Vagina (tissue), 2 donors: ENCODE measurements at regions not wholly inside any gene's neighbourhood (a gene's known extent, or its start where the extent isn't known, plus 50 kb on each side); places are given as distances from the start of the nearest gene placed in this dataset.

Source experiments
- DNase-seq, 2 donors: peaks; one replicate each; pipeline ENCODE4 v3.0.0-alpha.2; 2017; ENCODE audit errors: extremely low spot score in 2 of 2
- H3K27ac ChIP-seq: fragments of 200-600 bp; sonication (generic); one replicate; pipeline ENCODE4 v1.5.1; 2019
- H3K27me3 ChIP-seq: fragments of 200-600 bp; sonication (generic); one replicate; pipeline ENCODE4 v1.5.1; 2019
- H3K36me3 ChIP-seq, 2 donors: fragments of 200-600 bp; sonication (generic); one replicate each; pipeline ENCODE4 v1.5.1; 2017 to 2019
- H3K4me1 ChIP-seq: fragments of 200-600 bp; sonication (generic); one replicate; pipeline ENCODE4 v1.5.1; 2019
- H3K4me3 ChIP-seq, 2 donors: fragments of 200-600 bp; sonication (generic); 1 replicate in 1 of 2; 2 replicates in 1 of 2; pipeline ENCODE4 v1.5.1; 2016 to 2019
- H3K9me3 ChIP-seq: fragments of 200-600 bp; sonication (generic); one replicate; pipeline ENCODE4 v1.5.1; 2019
- CTCF ChIP-seq, 3 experiments: fragments of 450-650 bp in 2 of 3; fragments of 200-600 bp in 1 of 3; sonication (generic) in 1 of 3; IDR thresholded peaks; one replicate each; pipeline ENCODE4 v1.5.1; 2017 to 2019; ENCODE audit warnings: antibody characterized with exemption in 3 of 3, mild to moderate bottlenecking in 2 of 3, moderate library complexity in 2 of 3
- POLR2A ChIP-seq, 2 donors: fragments of 450-650 bp; IDR thresholded peaks; one replicate each; pipeline ENCODE4 v1.6.1; 2017; ENCODE audit warnings: antibody characterized with exemption in 2 of 2, mild to moderate bottlenecking in 2 of 2, moderate library complexity in 2 of 2
- POLR2AphosphoS5 ChIP-seq, 2 donors: sonication (generic); formaldehyde crosslinking; IDR thresholded peaks; one replicate each; pipeline ENCODE4 v1.9.0; 2017; ENCODE audit warnings: antibody characterized with exemption in 2 of 2, mild to moderate bottlenecking in 2 of 2, low read depth in 1 of 2; ENCODE audit not compliant: insufficient read depth in 1 of 2
- intact Hi-C: fragments of 100-400 bp; cut with DNase I; formaldehyde crosslinking; loops from one replicate; pipeline ENCODE4 v1.15.1; 2023

GRCh38 chr18:39611381-39612100 lies 2045.9 kb upstream of the CELF4 start:
- Histone ChIP-seq H3K4me3 (no peak overlapping the region), H3K27ac (no peak overlapping the region), H3K4me1 (no peaks in the 10 kb centered on the region), H3K9me3 (no peaks in the 10 kb centered on the region), H3K36me3 (no peaks in the 10 kb centered on the region), H3K27me3 (no peaks in the 10 kb centered on the region)
- TF ChIP-seq CTCF (IDR thresholded peaks at IDR 0.05), result no peak
- TF ChIP-seq POLR2A (IDR thresholded peaks at IDR 0.05), result no peak
- TF ChIP-seq POLR2AphosphoS5 (IDR thresholded peaks at IDR 0.05; ENCODE audit: insufficient read depth in 1 of 2, low read depth in 1 of 2), result no peak
- intact Hi-C loops, result no loop called here
- no peak for DNase-seq

- no peak overlapping the region for H3K27ac ChIP-seq
- intact Hi-C loops, result no loop called here
- H3K36me3 ChIP-seq, result no peaks in the 10 kb centered on the region
- no peaks in the 10 kb centered on the region for H3K27me3 ChIP-seq
- no peak overlapping the region for H3K4me3 ChIP-seq
- H3K9me3 ChIP-seq, result no peaks in the 10 kb centered on the region
- no peak for DNase-seq
- TF ChIP-seq POLR2A (IDR thresholded peaks at IDR 0.05) (no peak), CTCF (IDR thresholded peaks at IDR 0.05) (no peak), POLR2AphosphoS5 (IDR thresholded peaks at IDR 0.05; ENCODE audit: insufficient read depth in 1 of 2, low read depth in 1 of 2) (no peak)
- H3K4me1 ChIP-seq, result no peaks in the 10 kb centered on the region
Measured at GRCh38 chr18:39607034-39607433, 2041.4 kb upstream of the CELF4 start.

GRCh38 chr18:39604836-39605235 lies 2039.2 kb upstream of the CELF4 start:
- no peak for DNase-seq
- H3K27ac ChIP-seq, result no peak overlapping the region
- intact Hi-C loops, result no loop called here
- H3K36me3 ChIP-seq, result no peaks in the 10 kb centered on the region
- TF ChIP-seq POLR2AphosphoS5 (IDR thresholded peaks at IDR 0.05; ENCODE audit: insufficient read depth in 1 of 2, low read depth in 1 of 2) (no peak), CTCF (IDR thresholded peaks at IDR 0.05) (no peak), POLR2A (IDR thresholded peaks at IDR 0.05) (no peak)
- H3K9me3 ChIP-seq, result no peaks in the 10 kb centered on the region
- H3K27me3 ChIP-seq, result no peaks in the 10 kb centered on the region
- no peaks in the 10 kb centered on the region for H3K4me1 ChIP-seq
- no peak overlapping the region for H3K4me3 ChIP-seq

- no peak overlapping the region for H3K27ac ChIP-seq
- no peaks in the 10 kb centered on the region for H3K27me3 ChIP-seq
- no peaks in the 10 kb centered on the region for H3K4me1 ChIP-seq
- no peak overlapping the region for H3K4me3 ChIP-seq
- H3K36me3 ChIP-seq, result no peaks in the 10 kb centered on the region
- TF ChIP-seq CTCF (IDR thresholded peaks at IDR 0.05) (no peak), POLR2AphosphoS5 (IDR thresholded peaks at IDR 0.05; ENCODE audit: insufficient read depth in 1 of 2, low read depth in 1 of 2) (no peak), POLR2A (IDR thresholded peaks at IDR 0.05) (no peak)
- intact Hi-C loops, result no loop called here
- no peaks in the 10 kb centered on the region for H3K9me3 ChIP-seq
- DNase-seq, result no peak
Measured at GRCh38 chr18:39602131-39602530, 2036.5 kb upstream of the CELF4 start.

GRCh38 chr18:39600894-39601293 lies 2035.3 kb upstream of the CELF4 start:
- intact Hi-C loops, result no loop called here
- Histone ChIP-seq H3K36me3 (no peaks in the 10 kb centered on the region), H3K27ac (no peak overlapping the region), H3K9me3 (no peaks in the 10 kb centered on the region), H3K27me3 (no peaks in the 10 kb centered on the region), H3K4me3 (no peak overlapping the region), H3K4me1 (no peaks in the 10 kb centered on the region)
- DNase-seq, result no peak
- TF ChIP-seq CTCF (IDR thresholded peaks at IDR 0.05) (no peak), POLR2AphosphoS5 (IDR thresholded peaks at IDR 0.05; ENCODE audit: insufficient read depth in 1 of 2, low read depth in 1 of 2) (no peak), POLR2A (IDR thresholded peaks at IDR 0.05) (no peak)
